SK-N-SH treated with all-trans-retinoic acid at 6 μM for 48 hours (cell line): ENCODE measurements at regions not wholly inside any gene's neighbourhood (a gene's known extent, or its start where the extent isn't known, plus 50 kb on each side); places are given as distances from the start of the nearest gene placed in this dataset.

Experiments
- RARB ChIP-seq: fragments of 250-450 bp; sonication (Bioruptor Pico); IDR thresholded peaks from 2 replicates; pipeline ENCODE4 v1.8.0; 2021; ENCODE audit warnings: mild to moderate bottlenecking, moderate library complexity
- TF ChIP-seq, protein P1 (sequence below): fragments of 250-450 bp; sonication (Bioruptor Pico); IDR thresholded peaks from 2 replicates; pipeline ENCODE4 v1.8.0; 2020; ENCODE audit warnings: mild to moderate bottlenecking, moderate library complexity, borderline replicate concordance

DNA sequence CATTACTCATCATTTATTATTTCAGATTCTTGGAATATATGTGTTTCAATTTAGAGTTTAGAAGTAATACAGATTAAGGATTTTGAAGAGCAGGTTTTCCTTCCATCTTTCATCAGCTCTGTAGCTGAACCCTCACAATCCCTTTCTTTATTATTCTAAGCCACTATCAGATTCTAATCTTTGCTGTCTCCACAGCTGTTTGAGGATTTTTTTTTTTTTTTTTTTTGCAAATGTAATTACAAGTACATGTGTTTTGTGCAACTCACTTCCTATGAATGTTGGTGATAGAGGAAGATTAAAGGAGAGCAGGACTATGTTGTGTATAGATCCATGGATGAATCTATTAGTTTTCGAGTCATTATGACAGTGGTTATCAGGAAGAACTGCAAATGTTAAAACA is 87.4 kb upstream of the TENM3 start:
- TF ChIP-seq, protein P1, sequence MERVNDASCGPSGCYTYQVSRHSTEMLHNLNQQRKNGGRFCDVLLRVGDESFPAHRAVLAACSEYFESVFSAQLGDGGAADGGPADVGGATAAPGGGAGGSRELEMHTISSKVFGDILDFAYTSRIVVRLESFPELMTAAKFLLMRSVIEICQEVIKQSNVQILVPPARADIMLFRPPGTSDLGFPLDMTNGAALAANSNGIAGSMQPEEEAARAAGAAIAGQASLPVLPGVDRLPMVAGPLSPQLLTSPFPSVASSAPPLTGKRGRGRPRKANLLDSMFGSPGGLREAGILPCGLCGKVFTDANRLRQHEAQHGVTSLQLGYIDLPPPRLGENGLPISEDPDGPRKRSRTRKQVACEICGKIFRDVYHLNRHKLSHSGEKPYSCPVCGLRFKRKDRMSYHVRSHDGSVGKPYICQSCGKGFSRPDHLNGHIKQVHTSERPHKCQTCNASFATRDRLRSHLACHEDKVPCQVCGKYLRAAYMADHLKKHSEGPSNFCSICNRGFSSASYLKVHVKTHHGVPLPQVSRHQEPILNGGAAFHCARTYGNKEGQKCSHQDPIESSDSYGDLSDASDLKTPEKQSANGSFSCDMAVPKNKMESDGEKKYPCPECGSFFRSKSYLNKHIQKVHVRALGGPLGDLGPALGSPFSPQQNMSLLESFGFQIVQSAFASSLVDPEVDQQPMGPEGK (CRISPR knock-in tag): no peak
- TF ChIP-seq RARB (CRISPR knock-in tag): no peak
